Stimulated activated CD8-positive, alpha-beta memory T cell treated with anti-CD3 and anti-CD28 coated beads, Interleukin-15, amount 100 ng/mL, for 4 hours (primary cell): ENCODE measurements at regions not wholly inside any gene's neighbourhood (a gene's known extent, or its start where the extent isn't known, plus 50 kb on each side); places are given as distances from the start of the nearest gene placed in this dataset.

Source experiments
- DNase-seq, 2 donors: peaks; one replicate each; pipeline ENCODE4 v3.0.0-alpha.2; 2020; ENCODE audit warnings: low read depth in 2 of 2

DNA sequence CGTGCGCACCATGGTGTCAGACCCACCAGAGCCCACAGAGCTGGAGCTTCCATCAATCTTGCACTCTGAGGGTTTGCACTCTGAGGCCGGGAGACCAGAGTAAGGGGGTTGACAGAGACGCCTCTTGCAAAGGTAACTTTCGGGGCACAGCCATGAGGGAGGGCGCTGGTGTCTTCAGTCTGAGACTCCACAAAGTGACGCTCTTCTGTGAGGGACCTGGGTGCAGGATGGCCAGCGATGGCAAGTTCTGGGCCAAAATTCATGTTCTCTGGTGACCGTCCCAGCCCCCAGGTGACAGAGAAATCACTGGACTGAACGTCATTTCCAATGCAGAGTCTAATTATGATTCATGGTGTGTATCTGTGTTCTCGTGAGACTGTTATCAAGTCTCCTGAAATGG, 1395.2 kb downstream of the TBC1D22A start:
- no peak for DNase-seq

DNA sequence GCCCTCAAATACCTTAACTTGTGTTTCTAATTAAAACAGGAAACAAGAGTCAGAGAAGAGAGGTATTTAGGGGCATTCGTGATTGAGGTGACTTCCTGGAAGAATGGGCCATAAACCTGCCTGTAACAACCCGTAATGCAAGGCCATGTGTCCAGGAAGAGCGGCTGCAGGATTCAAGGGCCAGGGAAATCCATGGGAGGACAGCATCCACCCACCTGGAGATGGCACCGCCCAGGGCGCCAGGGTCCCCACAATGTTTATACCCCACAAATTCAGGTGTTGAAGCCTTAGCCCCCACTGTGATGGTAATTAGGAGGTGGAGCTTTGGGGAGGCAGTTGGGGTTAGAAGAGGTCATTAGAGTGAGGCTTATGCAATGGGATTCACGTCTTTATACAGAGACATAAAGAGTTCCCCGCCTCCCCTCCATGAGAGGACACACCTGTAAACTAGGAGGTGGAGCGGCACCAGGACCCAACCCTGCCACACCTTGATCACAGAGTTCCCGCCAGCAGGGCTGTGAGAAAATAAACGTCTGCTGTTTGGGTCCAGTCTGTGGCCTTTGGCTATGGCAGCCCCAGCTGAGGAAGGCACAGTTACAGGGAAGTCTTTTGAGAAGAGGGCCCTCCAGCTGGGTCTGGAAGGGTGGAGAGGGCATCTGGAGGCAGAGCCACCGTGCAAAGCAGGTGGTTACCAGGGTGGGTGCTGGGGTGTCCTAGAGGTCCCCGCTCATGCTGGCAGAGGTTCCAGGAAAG, 1394.3 kb downstream of the TBC1D22A start:
- no peak for DNase-seq

DNA sequence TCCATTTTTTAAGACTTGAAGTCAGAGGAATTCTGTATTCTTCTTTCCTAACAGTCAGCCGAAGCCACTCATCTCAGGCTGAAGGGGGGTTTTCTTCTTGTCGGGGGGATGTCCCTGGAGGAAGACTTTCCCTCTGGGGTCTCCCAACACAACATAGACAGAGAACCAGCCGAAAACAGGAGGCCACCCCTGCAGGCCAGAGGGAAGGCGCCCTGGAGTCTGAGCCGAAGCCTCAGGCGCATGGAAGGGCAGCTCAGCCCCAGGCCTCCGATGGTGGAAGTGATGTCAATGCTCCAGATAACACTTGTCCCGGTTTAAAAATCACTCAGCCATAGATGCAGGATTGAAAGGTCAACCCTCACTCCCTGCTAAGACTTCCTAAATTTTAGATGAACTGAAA, 1393.0 kb downstream of the TBC1D22A start:
- DNase-seq, result no peak

DNA sequence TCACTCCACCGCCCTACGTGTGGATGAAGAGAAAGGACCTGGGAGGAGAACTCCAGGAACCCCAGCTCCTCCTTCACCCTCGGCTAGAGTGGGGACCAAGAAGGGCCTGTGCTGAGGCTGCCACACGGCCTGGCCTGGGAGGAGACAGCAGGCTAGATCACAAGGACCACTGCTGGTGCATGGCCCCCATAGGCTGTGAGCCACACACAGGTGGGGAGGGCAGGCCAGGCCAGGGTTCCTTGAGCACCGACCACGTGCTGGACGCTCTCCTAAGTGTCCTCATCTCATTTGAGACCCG, 1392.4 kb downstream of the TBC1D22A start:
- DNase-seq, result no peak

DNA sequence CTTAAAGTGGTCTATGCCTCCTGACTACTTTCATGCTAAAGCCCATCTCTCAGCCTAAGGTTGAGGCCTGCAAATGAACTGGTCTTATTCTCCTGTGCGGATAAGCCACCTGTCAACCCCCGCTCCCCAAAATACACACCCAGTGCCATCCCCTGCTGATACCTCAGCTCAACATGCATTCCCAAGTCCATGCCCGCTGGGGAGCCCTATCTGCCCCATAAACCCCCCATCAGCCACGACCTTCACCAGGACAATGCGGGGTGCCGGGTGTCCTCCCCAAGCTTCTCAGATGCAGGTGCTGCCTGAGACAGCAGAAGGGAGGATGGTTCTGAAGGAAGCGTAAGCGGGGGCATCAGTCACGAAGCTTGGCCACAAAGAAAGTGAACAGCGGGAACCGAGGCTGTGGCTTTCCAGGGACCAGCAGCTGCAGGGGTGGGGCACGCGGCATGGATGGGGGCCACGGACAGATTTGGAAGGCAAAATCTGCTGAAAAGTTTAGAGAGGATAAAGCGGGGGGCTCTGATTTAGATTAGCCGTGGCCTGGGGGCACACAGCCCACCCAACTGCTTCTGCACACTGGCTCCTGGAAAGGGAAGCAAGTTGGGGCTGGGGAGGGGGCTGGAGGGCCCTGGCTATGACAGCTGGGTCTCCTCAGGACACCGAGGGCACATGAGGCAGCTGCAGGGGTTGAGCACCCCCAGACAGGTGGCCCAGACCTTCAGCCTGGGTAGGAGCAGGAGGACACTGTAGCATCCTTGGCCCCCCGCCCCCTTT, 1391.9 kb downstream of the TBC1D22A start:
- no peak for DNase-seq

DNA sequence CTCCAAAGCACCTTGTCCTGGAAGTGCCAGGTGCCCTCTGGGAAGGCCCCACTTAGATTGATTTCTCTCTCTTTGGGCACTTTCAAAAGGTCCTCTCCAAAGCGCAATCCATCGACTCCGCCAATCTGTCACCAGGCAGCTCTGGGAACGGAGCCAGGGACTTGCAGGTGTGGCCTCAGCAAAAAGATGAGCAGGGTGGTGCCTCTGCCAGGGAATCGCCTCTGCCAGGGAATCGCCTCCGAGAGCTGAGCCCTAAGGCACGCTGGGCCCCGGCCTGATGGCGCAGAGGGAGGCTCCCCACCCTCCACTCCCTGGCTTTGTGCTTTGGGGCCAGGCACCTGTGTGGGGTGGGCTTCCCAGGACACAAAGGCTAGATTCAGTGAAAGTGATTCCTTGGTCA, 1391.3 kb downstream of the TBC1D22A start:
- no peak for DNase-seq

DNA sequence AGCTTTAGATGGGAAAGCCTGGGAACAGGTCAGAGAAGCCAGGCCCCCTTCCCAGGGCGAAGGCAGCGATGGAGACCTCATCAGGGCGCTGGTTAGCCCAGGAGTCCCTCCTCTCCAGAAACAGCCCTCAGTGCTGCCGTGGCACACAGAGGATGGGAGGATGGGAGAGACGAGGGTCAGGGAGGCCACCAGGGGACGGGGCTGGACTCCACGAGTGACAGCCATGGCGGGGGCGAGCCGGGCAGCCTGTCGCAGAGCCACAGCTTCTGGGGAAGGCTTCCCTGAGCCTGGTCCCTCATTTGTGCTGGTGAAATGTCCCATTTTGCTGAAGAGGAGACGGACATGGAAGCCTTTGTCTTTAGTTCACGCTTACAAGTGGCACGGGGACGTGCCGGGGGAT, 1390.5 kb downstream of the TBC1D22A start:
- DNase-seq, result no peak

DNA sequence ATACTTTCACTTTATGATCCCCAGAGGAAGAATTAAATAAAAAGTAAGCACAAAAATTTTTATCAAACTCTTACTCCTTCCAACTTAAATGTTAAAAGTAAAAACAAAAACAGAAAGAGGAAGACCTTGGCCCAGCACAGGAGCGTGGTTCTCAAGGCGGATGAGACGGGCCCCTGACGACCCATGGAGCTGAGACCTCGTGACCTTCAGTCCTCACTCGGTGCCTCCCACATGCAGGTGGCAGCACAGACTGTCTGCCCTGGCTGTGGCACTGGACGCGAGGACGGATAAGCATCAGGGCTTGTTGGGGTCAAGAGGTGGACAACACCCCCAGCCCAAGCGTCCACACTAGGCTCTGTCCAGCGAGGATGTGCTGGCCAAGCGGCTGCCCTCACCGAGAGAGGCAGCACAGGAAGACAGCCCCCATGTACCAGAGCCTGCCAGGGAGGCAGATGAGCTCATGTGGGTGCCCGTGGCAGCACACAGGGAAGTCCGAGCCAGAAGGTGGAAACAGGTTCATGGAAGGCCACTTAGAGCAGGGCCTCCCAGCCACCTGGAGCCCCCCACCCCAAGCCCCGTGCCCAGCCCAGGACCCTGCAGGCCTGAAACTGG, 1389.8 kb downstream of the TBC1D22A start:
- DNase-seq, result no peak

DNA sequence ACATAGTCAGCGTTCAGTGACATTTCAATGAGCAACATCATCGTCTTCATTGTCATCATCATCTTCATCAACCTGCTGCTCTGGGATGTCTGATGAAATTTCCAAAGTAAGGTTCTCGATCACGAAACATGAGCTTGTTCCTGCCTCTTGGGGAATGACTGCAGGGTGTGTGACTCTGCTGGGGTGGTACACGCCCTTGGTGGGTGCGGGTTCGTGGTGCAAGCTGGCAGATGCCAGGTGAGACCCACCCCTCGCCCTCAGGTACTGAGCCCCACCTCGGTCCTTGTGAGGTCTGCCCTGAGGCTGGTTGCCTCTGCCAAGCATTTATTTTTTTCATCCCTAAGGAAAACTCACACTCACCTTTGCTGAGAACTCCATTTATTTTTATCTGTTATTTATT, 1389.2 kb downstream of the TBC1D22A start:
- DNase-seq, result no peak

DNA sequence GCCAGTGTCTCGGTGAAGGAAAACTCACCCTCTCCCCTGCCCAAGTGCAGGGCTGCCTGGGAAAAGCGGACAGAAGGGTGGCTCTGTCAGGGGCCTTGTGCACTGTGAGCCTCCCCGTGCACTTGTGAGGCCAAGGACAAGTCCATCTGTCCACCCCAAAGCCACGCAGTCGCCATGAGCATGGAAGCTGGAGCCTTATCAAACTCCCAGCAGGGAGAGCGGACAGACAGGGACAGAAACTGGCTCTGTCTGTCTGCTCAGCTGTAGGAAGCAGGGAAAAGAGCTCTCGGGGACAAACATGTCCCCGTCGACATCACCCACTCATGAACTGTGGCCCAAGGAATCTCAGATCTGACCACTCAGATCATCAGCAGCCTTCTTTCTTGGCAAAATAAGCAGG, 1385.4 kb downstream of the TBC1D22A start:
- DNase-seq, result no peak

DNA sequence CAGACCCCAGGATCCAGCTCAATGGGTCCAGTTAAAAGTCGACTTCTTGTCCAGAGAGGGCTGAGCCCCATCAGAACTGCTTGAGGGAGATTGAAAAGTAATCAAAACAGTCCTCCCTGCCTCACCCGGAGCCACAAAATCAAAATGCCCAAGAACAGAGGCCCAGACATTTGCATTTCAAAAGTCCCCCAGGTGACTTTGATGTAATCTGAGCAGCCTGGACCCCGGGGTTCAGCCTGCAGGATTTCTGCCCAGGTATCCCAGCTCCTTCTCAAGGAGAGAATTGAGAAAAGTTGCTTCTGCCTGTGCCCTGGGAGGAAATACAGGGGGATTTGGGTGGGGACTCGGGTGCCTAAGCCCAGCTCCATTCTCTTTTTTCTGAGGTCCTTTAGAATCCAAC, 1385.0 kb downstream of the TBC1D22A start:
- DNase-seq, result no peak

DNA sequence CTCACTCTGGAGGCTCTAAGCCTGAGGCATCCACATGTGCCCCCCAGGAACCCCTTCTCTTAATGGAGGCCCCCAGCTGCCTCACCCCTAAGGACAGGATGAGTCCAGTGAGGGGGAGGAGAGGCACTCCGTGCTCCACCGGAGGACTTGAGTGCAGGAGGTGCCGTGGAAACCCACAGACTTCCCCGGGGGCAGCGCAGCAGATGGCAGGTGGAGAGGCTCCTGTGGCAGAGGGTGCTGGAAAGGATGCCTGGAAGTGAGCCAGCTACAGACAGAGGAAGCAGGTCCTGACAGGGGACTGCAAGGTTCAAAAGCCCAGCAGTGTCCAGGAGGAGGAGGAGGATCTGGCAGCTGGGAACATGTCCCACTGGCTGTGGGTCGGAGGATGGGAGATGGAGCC, 1384.0 kb downstream of the TBC1D22A start:
- DNase-seq, result no peak

DNA sequence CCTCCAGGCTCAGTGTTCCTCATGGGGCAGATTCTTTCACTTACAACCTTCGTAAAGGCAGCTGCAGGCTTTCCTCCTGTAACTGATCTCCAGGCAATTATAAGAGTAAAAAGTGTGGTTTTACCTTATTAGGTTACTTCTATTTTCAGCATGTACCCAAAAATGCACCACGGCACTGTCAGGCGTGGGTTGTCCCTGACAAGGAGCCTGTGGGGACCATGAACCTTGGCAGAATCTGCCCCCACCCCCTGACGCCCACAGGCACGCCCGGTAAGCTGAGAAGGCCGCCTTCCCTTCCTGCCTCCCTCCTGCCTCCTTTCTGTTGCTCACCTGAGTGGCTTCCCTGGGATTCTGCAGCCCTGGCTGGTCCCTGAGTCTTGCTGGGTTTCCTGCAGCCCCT, 1383.3 kb downstream of the TBC1D22A start:
- DNase-seq, result no peak

DNA sequence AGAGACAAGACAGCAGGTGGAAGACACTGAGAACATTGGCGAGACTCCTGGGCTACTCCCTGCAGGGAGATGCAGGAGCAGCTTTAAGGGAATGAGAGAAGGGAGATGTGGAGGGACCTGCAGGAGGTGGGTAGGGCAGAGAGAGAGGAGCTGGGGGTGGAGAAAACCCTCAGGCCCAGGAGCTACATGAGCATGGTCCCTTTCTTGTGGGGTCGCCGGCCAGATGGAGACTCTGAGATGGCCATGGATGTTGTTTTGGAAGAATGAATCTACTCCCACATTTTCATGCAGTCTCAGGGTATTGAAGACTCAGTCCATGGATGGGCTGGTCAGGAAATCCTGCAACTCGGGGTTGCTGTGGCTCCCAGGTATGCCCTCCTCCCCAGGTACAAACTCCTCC, 1381.9 kb downstream of the TBC1D22A start:
- no peak for DNase-seq

DNA sequence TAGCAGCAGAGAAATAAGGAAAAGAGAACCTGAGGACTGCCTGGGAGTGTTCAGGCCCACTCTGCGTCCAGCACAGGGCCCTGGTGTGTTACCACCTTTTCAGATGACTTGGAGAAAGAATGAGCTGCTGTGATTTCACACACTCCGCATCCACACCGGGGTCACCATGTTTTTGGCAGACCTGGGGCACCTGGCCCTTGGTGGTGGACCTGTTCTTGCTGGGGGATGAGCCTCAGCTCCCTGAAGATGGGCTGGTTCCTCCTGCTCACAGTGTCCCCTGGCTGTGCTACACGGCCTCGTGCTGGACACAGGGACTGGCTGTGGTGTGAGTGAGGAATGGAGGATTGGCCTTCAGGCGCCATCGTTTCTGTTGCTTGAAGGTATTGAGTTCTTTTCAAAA, 1381.4 kb downstream of the TBC1D22A start:
- DNase-seq, result no peak

DNA sequence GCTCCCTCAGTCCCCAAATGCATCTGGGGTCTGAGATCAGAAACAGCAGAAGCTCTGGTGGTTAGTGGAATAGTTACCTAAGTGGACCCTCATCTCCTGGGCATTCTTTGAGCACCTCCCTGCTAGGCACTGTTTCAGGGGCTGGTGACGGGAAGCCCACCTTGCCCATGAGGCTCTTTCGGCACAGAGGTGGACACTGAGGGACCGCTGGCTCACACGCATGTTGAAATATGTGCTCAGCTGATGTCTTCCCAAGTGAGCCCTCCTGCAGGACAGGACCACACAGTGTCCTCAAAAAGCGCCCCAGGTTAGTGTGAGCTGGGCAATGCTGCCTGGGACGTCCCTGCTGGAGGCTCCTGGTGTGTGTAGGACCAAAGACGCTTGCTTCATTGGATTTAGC, 1379.9 kb downstream of the TBC1D22A start:
- DNase-seq, result no peak

DNA sequence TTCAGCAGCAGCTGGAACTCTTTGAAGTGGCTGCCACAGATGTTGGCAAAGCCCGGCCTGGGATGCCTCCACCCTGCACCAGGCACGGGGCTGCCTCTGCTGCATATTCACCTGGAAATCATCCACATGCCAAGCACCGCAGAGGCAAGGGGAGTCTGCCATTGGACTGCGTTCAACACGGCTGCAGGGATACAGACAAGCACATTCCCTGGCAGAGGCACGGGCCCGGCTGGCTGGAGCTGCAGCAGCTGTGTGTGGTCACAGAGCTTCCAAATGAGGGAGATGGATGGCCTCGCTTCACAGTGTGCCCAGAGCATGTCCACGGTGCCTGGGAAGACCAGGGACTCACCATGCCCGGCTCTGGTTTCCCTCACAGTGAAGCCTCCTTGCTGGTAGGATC, 1378.9 kb downstream of the TBC1D22A start:
- DNase-seq, result no peak

DNA sequence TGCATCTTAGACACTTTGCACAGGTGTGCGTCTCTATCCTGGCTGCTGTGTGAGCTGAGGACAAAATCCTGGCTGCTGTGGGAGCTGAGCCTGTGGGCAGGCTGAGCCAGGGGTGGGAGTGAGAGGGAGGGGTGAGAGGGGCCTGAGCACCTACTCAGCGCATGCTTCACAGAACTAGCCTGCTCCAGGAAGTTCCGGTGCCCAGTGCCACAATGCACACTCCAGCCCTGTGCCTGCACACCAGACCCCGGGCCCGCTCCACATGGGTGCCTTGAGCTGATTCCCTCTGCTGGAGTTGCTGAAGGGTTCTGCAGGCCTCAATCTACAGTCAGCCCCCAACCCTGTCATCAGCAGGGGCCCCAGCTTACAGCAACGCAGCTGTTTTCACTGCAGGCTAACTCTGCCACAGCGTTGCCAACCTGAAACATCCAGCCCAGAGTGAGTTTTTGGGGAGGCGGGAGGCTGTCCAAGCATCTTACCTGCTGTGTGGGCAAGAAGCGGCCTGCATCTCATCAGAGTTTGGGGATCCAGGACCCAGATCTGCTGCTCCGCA, 1377.9 kb downstream of the TBC1D22A start:
- DNase-seq, result no peak

DNA sequence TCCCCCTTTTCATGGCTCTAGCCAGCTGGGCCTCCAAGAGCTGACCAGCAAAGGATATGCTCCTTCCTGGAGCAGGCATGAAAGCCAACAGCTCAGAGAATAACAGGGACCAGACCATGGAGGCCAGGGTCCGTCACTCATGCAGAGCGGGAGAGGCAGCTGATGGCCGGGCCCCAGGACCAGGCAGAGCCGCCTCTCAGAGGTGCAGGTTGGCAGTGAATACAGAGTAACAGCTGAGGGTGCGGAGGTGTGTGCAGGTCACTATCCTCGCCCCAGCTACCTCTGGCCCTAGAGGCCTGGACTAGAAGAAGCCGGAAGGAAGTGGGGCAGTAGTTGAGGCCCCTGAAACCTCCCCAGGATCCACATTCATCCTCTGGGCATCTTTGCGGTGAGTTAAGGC, 1377.3 kb downstream of the TBC1D22A start:
- DNase-seq, result no peak

DNA sequence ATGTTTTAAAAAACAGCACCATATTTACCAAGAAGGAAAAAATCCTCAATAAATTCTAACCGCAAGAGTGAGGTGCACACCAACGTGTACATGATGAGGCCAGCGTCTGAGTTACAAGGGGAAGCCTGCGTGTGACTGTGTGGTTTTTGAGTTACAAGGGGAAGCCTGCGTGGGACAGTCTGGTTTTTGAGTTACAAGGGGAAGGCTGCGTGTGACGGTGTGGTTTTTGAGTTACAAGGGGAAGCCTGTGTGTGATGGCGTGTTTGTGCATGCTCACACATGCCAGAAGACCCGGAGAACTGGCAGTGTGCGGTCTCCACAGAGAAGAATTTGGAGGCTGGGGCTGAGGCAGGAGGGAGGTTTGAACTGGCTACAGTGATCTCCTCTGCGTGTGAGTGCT, 1376.4 kb downstream of the TBC1D22A start:
- no peak for DNase-seq

DNA sequence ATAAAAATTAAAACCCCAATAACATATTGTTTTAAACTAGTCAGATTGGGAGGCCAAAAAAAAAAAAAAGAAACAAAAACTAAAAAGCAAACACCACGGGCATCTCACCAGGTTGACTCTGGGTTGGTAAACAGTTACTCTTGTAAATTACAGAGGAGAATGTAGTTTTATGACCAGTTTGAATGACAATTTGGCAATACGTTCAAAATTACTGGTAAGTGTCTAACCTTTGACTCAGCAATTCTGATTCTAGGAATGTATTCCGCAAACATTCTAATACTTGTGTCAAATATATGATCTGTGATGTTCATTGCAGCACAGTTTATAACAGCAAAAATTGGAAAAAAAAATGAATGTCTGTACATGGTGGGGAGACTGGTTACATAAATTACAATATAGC, 1376.0 kb downstream of the TBC1D22A start:
- DNase-seq, result no peak

DNA sequence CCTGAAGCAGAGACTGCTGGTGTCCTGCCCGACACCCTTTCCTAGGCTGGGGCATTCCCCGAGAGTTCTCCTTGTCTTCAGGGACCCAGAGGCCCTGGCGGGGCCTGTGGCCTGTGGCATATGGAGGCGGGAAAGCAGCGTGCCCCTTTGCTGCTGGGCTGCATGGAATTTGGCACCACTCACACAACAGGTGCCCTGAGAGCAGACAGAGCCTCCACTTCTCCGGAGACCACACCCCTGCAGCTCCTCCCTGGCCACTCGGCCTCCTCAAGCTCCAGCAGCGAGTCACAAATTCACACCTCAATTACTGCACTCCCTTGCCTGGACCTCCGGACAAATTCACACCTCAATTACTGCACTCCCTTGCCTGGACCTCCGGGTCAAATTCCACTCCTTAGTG, 1375.2 kb downstream of the TBC1D22A start:
- no peak for DNase-seq

DNA sequence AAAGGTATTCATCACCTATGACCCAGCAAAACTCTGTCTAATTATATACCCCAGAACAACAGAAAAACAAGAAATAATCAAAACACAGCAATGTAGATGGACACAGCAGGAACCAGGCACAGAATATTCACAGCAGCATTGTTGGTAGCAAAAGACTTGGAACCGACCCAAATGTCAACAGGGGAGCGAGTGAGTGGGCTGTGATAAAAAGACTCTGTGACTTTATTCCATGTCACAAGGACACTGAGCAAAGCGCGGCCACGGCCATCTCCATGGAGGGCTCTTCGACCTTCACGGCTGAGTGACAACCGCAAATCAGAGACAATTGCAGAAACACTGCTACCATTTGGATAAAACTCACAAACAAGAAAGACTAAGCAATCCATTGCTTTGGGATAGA, 1373.1 kb downstream of the TBC1D22A start:
- no peak for DNase-seq
